Activated T-cell treated with anti-CD3 and anti-CD28 coated beads, Interleukin-2, amount 50 U/mL, for 72 hours (primary cell): ENCODE measurements at regions not wholly inside any gene's neighbourhood (a gene's known extent, or its start where the extent isn't known, plus 50 kb on each side); places are given as distances from the start of the nearest gene placed in this dataset.

Experiments
- ATAC-seq, 2 donors: fragments of 150-1000 bp; cut with Tn5 transposase; replicated peaks in 1 of 2; 2 replicates each; pipeline ENCODE4 v1.10.0; 2021; ENCODE audit warnings: moderate library complexity in 2 of 2, mild to moderate bottlenecking in 1 of 2
- DNase-seq, 2 donors: peaks; one replicate each; pipeline ENCODE4 v3.0.0; 2021 to 2022; ENCODE audit warnings: mixed read lengths in 1 of 2
- H3K27ac Mint-ChIP-seq: one replicate; pipeline ENCODE4 v1.8.0; 2022; ENCODE audit warnings: mild to moderate bottlenecking, moderate library complexity, mixed read lengths
- H3K27me3 Mint-ChIP-seq: one replicate; pipeline ENCODE4 v1.8.0; 2022; ENCODE audit warnings: low read depth, mixed read lengths
- H3K36me3 Mint-ChIP-seq, 2 donors: one replicate each; pipeline ENCODE4 v1.8.0; 2022; ENCODE audit warnings: mixed read lengths in 2 of 2, mild to moderate bottlenecking in 1 of 2; ENCODE audit not compliant: insufficient read depth in 2 of 2
- H3K4me1 Mint-ChIP-seq: one replicate; pipeline ENCODE4 v1.8.0; 2022; ENCODE audit warnings: low read depth, mixed read lengths
- H3K4me3 Mint-ChIP-seq, 2 donors: one replicate each; pipeline ENCODE4 v1.8.0; 2022; ENCODE audit warnings: mild to moderate bottlenecking in 2 of 2, mixed read lengths in 2 of 2, moderate library complexity in 2 of 2
- H3K9me3 Mint-ChIP-seq, 2 donors: one replicate each; pipeline ENCODE4 v1.8.0; 2022; ENCODE audit warnings: mixed read lengths in 2 of 2

GRCh38 chr4:23477905-23478304 is 411.9 kb downstream of the PPARGC1A start:
- no peaks in the 10 kb centered on the region for H3K27me3 Mint-ChIP-seq
- no peak overlapping the region for H3K27ac Mint-ChIP-seq
- peaks cover 0 to 2% of the 10 kb centered on the region in 2 donors for H3K9me3 Mint-ChIP-seq
- no peaks in the 10 kb centered on the region for H3K36me3 Mint-ChIP-seq
- no peaks in the 10 kb centered on the region for H3K4me1 Mint-ChIP-seq
- ATAC-seq (no peak), DNase-seq (no peak)
- H3K4me3 Mint-ChIP-seq = no peak overlapping the region

GRCh38 chr4:23476515-23477090 is 413.2 kb downstream of the PPARGC1A start:
- no peak for DNase-seq
- Mint-ChIP-seq H3K9me3 (peaks cover 8 to 10% of the 10 kb centered on the region in 2 donors), H3K27me3 (no peaks in the 10 kb centered on the region), H3K4me1 (no peaks in the 10 kb centered on the region), H3K36me3 (peaks cover 0 to 3% of the 10 kb centered on the region in 2 donors), H3K4me3 (no peak overlapping the region), H3K27ac (no peak overlapping the region)
- ATAC-seq = no peak

GRCh38 chr4:23463071-23463470 is 426.8 kb downstream of the PPARGC1A start:
- ATAC-seq (no peak), DNase-seq (no peak)
- Mint-ChIP-seq H3K9me3 (peaks cover 1 to 4% of the 10 kb centered on the region in 2 donors), H3K4me3 (no peak overlapping the region), H3K4me1 (no peaks in the 10 kb centered on the region), H3K36me3 (no peaks in the 10 kb centered on the region), H3K27ac (no peak overlapping the region), H3K27me3 (no peaks in the 10 kb centered on the region)

GRCh38 chr4:23458054-23458453 is 431.8 kb downstream of the PPARGC1A start:
- Mint-ChIP-seq H3K27ac (no peak overlapping the region), H3K9me3 (no peaks in the 10 kb centered on the region), H3K36me3 (no peaks in the 10 kb centered on the region), H3K4me1 (no peaks in the 10 kb centered on the region), H3K4me3 (no peak overlapping the region), H3K27me3 (no peaks in the 10 kb centered on the region)
- no peak for DNase-seq
- ATAC-seq = no peak

DNA sequence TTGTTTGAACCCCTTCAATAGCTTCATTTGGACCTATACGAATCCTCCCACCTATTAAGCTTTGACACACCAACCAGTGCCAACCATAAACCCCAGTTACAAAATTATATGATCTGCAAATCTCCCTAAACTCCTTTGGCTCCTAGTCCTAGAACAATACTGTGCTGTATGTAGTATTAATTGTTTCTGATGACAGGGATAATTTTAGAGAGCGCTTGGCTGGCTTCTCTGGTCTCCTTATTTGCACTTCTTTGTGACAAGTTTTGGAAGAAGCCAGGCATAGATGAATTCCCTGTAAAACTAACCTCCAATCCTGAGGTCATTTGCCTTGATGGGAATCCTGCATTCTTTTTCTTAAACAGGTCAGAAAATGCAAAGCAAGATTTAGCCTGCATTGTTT is 433.0 kb downstream of the PPARGC1A start:
- peaks cover 0 to 4% of the 10 kb centered on the region in 2 donors for H3K9me3 Mint-ChIP-seq
- no peaks in the 10 kb centered on the region for H3K36me3 Mint-ChIP-seq
- ATAC-seq = no peak
- no peak overlapping the region for H3K27ac Mint-ChIP-seq
- H3K27me3 Mint-ChIP-seq = no peaks in the 10 kb centered on the region
- no peak overlapping the region for H3K4me3 Mint-ChIP-seq
- no peaks in the 10 kb centered on the region for H3K4me1 Mint-ChIP-seq
- no peak for DNase-seq

DNA sequence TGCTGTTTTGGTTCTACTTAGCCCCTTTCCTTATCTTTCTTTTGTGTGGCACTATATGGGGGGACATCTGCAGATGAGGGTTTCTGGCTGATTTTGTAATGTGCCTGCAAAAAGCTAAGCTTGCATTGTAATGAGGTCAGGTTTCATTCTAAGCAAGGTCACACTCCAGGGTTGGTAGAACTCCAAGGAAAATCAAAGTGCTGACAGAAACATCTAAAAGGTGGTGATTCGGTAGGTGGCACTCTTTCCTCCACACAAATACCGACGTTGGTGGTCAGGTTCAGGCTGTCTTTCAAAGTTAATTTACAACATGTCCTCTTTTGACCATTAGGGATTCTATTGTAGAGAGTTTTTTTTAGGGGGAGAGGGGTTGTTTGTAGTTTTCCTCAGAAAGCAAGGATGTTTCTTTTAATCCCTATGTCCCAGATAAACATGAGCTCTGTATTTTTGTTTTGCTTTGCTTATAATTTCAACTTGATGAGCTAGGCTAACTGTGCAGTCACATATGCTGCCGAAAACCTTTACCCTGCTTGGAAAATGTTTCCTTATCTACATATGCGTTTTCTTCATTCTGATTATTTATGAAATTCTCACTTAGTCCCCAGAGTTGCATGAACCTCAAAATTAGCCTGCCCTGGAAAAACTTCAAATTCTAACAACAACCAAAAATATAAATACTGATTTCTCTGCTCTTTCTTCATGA is 434.2 kb downstream of the PPARGC1A start:
- Mint-ChIP-seq H3K27me3 (no peaks in the 10 kb centered on the region), H3K4me3 (no peak overlapping the region), H3K9me3 (peaks cover 0 to 4% of the 10 kb centered on the region in 2 donors), H3K27ac (no peak overlapping the region), H3K4me1 (no peaks in the 10 kb centered on the region), H3K36me3 (no peaks in the 10 kb centered on the region)
- no peak for ATAC-seq
- no peak for DNase-seq

DNA sequence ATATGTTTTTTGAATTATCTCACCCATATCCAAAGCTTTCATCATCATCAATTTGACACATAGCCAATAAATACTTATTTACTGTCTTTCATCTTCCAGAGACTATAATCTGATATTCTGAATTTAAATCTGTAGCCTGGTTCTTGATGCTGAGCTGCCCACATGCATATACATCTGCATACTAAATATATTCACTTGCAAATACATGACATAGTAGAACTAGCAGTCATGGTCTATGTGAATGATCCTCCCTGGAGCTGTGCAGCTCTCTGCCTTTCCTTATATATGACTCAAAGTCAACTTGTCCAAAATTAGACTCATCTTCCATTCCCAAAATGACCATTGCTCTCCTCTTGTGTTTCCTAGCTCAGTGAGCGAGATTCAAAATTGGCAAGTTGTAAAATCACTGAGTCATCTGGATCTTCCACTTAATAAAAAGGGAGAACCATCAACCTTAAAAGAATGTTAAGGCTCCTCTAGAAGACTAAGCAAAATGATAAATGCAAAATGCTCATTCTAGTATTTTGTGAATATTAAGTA is 448.2 kb downstream of the PPARGC1A start:
- Mint-ChIP-seq H3K27ac (no peak overlapping the region), H3K4me1 (no peaks in the 10 kb centered on the region), H3K9me3 (peaks cover 1 to 4% of the 10 kb centered on the region in 2 donors), H3K4me3 (no peak overlapping the region), H3K36me3 (no peaks in the 10 kb centered on the region), H3K27me3 (peaks cover 6% of the 10 kb centered on the region)
- ATAC-seq (no peak), DNase-seq (no peak)

DNA sequence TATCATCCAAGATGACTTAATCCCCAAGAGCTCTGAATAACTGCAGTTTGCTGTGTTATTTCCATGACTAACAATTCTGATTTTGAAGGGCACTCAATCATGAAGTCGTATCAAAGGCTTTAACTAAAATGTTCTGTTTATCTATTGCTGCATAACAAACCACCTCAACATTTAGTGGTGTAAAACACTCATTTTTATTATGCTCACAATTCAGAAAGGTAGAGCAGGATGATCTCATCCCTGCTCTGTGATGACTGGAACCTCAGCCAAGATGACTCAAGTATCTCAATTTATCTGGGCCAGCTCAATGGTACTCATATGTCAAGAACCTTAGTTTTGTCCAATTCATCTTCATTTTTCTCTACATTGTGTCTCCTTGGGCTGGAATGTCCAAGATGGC is 451.1 kb downstream of the PPARGC1A start:
- Mint-ChIP-seq H3K9me3 (peaks cover 1 to 4% of the 10 kb centered on the region in 2 donors), H3K27ac (no peak overlapping the region), H3K27me3 (peaks cover 6% of the 10 kb centered on the region), H3K36me3 (no peaks in the 10 kb centered on the region), H3K4me1 (no peaks in the 10 kb centered on the region), H3K4me3 (no peak overlapping the region)
- DNase-seq (no peak), ATAC-seq (peak; percentile 39 to 73)

- DNase-seq (no peak), ATAC-seq (no peak)
- no peaks in the 10 kb centered on the region for H3K36me3 Mint-ChIP-seq
- H3K27me3 Mint-ChIP-seq = no peaks in the 10 kb centered on the region
- no peaks in the 10 kb centered on the region for H3K4me1 Mint-ChIP-seq
- no peak overlapping the region for H3K27ac Mint-ChIP-seq
- no peak overlapping the region for H3K4me3 Mint-ChIP-seq
- H3K9me3 Mint-ChIP-seq = peaks cover 0 to 9% of the 10 kb centered on the region in 2 donors
Observed at GRCh38 chr4:23429497-23429896, 460.4 kb downstream of the PPARGC1A start.

DNA sequence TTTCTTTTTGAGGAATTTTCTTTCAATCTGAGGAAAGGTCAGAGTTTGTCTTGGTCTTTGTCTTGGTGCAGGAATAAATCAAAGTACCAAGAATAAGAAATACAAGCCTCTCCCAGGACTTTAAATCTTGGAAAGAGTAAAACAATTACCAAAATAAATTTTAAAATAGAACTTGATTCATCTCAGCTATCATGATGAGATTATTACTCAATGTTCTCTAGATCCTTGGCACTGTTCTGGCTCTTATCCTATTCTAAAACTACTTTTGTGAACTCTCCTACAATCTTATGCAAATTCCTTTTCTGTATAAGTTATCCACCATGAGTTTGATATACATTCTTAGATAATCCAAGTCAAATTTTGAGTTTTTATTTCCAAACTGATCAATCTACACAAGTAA is 464.3 kb downstream of the PPARGC1A start:
- no peaks in the 10 kb centered on the region for H3K27me3 Mint-ChIP-seq
- H3K9me3 Mint-ChIP-seq = peaks cover 0 to 9% of the 10 kb centered on the region in 2 donors
- no peaks in the 10 kb centered on the region for H3K4me1 Mint-ChIP-seq
- H3K4me3 Mint-ChIP-seq = no peak overlapping the region
- DNase-seq (no peak), ATAC-seq (no peak)
- no peak overlapping the region for H3K27ac Mint-ChIP-seq
- H3K36me3 Mint-ChIP-seq = no peaks in the 10 kb centered on the region

DNA sequence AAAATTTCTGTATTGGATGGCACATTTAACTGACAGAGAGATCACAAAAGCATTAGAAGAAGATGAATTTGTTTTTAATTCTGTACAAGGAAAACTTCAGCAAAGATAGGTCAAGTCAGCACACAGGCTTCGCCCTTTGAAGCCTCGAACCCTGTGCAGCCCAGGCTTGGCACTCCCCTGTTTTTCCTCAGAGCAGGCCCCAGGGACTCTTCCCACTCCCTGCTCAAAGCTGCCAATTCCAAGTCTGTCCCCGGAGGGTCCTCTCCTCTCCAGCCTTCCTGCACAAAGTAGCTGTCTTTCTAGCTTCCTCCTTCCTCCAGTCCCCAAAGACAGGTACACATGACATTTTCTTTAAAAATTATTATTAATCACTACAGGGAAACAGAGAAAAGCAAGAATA is 466.3 kb downstream of the PPARGC1A start:
- Mint-ChIP-seq H3K9me3 (peaks cover 1 to 6% of the 10 kb centered on the region in 2 donors), H3K4me1 (no peaks in the 10 kb centered on the region), H3K36me3 (no peaks in the 10 kb centered on the region), H3K4me3 (no peak overlapping the region), H3K27ac (no peak overlapping the region), H3K27me3 (no peaks in the 10 kb centered on the region)
- no peak for DNase-seq
- no peak for ATAC-seq

DNA sequence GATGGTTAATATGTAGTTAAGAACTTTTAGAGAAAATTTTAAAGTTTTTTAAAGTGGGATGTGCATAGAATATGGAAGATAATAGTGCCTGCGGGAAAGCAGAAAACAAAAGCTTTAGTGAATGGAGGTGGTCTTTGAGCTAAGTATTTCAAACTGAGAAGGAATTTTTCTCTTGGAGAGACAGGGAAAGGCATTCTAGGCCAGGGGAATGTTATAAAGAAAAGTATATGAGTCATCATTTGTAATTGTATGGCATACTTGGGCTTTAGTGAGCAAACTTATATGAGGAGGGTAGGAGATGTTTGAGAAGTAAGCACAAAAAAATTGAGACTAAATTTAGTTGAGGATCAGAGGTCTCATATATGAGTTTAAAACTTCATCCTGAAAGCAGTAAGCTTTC is 467.0 kb downstream of the PPARGC1A start:
- Mint-ChIP-seq H3K27me3 (no peaks in the 10 kb centered on the region), H3K36me3 (no peaks in the 10 kb centered on the region), H3K9me3 (peaks cover 1 to 6% of the 10 kb centered on the region in 2 donors), H3K4me3 (no peak overlapping the region), H3K27ac (no peak overlapping the region), H3K4me1 (no peaks in the 10 kb centered on the region)
- DNase-seq = no peak
- ATAC-seq = no peak

- Mint-ChIP-seq H3K9me3 (peaks cover 2% of the 10 kb centered on the region in 2 donors), H3K4me1 (no peaks in the 10 kb centered on the region), H3K27ac (no peak overlapping the region), H3K4me3 (no peak overlapping the region), H3K36me3 (peaks cover 0 to 3% of the 10 kb centered on the region in 2 donors), H3K27me3 (no peaks in the 10 kb centered on the region)
- ATAC-seq = no peak
- DNase-seq = no peak
Observed at GRCh38 chr4:23413631-23414030, 476.2 kb downstream of the PPARGC1A start.

- no peak overlapping the region for H3K27ac Mint-ChIP-seq
- no peak for DNase-seq
- no peaks in the 10 kb centered on the region for H3K4me1 Mint-ChIP-seq
- peaks cover 0 to 2% of the 10 kb centered on the region in 2 donors for H3K9me3 Mint-ChIP-seq
- H3K36me3 Mint-ChIP-seq = peaks cover 0 to 3% of the 10 kb centered on the region in 2 donors
- ATAC-seq = no peak
- H3K4me3 Mint-ChIP-seq = no peak overlapping the region
- no peaks in the 10 kb centered on the region for H3K27me3 Mint-ChIP-seq
Observed at GRCh38 chr4:23412701-23413100, 477.1 kb downstream of the PPARGC1A start.
